ENCODE measurements at regions not wholly inside any gene's neighbourhood (a gene's known extent, or its start where the extent isn't known, plus 50 kb on each side); places are given as distances from the start of the nearest gene placed in this dataset.
"Not testable (repeated sequence)": the region's sequence is repeated elsewhere in the genome, so short reads cannot be mapped to it uniquely, and the experiment has no call there.

DNA sequence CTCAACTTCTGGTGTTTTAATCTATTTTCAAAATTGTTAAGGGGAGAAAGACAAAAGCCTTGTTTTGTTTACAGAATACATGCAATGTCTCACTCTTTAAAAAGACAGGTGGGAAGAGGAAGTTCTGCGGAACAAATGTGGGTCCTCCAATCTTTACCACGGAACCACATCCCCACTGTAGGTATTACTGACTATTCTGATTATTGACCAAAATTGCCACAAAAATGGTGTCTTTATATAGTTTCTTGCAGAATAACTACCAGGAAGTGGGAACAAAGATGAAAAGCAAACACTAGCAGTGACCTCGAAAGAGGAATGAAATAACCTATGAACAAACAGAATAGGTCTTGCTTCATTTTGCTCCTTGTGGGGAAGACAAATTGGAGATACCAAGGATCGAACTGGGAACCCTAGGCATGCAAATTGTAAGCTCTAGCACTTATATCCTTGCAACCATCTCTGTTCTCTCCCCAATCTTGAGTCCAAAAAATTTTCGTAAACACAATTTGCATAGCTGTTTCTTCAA lies 106.7 kb downstream of the GPX5 start:
- peaks cover 43% of the 10 kb centered on the region for H3K27me3 ChIP-seq
- H4K20me1 ChIP-seq: no peaks in the 10 kb centered on the region
- H3K9ac ChIP-seq: no peak overlapping the region
- no peak overlapping the region for H3K4me3 ChIP-seq
- H3K4me2 ChIP-seq: no peak overlapping the region
- peaks cover 9% of the 10 kb centered on the region for H3K4me1 ChIP-seq
- H3K27ac ChIP-seq: no peak overlapping the region
- no peaks in the 10 kb centered on the region for H3K36me3 ChIP-seq
- H3K9me3 ChIP-seq: peaks cover 34% of the 10 kb centered on the region
- no peak for TF ChIP-seq Cebpa-rat (IDR thresholded peaks at IDR 0.05)

DNA sequence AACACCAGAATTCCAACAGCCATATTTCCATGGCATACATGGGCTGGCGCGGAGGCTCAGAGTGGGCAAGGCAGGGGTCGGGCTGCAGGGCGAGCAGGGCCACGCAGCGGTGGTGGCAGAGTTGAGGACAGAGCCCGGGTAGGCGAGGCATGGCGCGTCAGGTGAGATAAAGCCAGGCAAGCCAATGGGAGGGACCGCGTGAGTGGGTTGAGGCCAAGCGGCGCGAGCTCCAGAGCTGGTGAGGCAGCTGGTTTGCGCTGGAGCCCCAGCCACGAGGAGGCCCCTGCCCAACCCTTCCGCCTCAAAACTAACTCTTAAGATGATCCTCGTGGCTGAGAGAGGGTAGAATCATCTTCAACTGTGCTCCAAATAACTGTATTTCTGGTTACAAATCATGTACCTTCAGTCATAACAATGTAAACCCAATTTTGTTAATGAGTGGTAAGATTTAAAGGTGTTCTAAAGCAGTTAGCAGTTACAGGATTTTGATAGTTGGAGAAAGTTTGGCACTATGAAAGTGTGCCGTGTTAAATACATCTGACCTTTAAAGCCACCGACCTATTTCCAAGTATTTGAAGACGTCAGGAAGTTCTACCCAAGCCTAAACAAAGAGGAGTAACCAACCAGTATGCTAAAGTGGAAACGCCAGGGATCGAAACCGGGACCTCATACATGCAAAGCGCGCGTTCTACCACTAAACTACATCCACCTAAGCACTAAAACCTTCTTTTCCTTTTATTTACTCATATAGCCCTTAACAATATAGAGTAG lies 107.9 kb downstream of the GPX5 start:
- Histone ChIP-seq H4K20me1 (no peaks in the 10 kb centered on the region), H3K9ac (no peak overlapping the region), H3K4me1 (peaks cover 9% of the 10 kb centered on the region), H3K27me3 (peaks cover 48% of the 10 kb centered on the region), H3K27ac (no peak overlapping the region), H3K4me3 (no peak overlapping the region), H3K4me2 (no peak overlapping the region), H3K36me3 (no peaks in the 10 kb centered on the region), H3K9me3 (peaks cover 34% of the 10 kb centered on the region)
- TF ChIP-seq Cebpa-rat (IDR thresholded peaks at IDR 0.05): no peak

DNA sequence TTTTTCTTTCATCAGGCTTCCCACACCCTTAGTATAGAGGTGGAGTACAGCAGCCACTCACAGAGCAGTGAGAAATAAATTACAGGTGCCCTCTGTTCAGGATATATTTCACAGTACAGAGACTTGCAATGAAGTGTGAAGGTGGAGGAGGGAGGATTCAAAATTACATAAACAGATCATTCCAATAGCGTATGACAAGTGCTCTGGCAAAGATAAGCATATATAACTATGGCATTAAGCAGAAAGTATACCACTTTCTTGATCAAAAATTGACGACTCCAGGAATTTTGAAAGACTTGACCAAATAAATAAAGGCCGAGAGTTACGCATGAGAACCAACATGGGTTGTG lies 108.7 kb downstream of the GPX5 start:
- Histone ChIP-seq H3K4me1 (peaks cover 9% of the 10 kb centered on the region), H3K27ac (no peak overlapping the region), H3K4me3 (0 out of 2 replicates have a peak overlapping the region, but pooled peaks have one; percentile 30), H3K27me3 (peaks cover 48% of the 10 kb centered on the region), H4K20me1 (no peaks in the 10 kb centered on the region), H3K36me3 (no peaks in the 10 kb centered on the region), H3K9ac (no peak overlapping the region), H3K4me2 (peak overlapping the region; percentile 40), H3K9me3 (peaks cover 35% of the 10 kb centered on the region)
- TF ChIP-seq Cebpa-rat (IDR thresholded peaks at IDR 0.05): no peak

DNA sequence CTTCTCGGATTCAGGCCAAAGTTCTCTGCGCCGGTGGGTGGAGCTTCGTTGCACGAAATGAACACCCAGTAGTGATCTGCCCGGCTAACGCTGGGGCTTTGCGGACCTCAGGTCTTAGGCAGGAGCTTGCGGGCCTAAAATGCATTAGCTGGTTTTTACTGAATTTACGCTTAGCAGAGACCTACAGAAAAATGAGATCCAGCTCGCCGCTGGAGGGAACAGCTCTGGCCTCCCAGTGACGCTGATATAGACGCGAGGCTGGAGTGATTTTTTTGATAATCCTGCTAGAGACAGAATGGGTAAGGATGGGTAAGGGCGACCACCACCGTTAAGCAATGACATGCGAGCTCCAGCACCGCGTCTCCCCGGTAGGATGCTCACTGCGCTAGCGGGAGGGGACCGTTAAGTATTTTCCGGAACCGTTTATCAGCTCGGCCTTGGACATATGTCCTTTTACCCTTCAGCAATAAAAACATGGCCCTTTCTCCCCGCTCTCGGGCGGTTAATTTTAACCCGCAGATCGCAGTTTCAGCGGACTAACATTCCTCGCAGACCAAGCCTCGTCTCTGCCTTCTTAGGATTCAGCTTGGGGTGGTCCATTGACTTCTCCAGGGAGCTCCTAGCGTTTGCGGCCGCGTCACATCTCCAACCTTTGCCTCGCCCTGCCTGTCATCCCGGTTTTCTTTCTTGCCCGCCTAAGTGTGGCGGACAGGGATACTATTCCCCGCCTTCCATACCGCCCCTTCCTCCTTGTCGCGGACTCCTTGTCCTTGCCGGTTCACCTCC lies 109.3 kb downstream of the GPX5 start:
- Histone ChIP-seq H3K27ac (no peak overlapping the region), H3K9me3 (peaks cover 41% of the 10 kb centered on the region), H3K9ac (no peak overlapping the region), H3K4me2 (peak overlapping the region; percentile 40), H3K36me3 (no peaks in the 10 kb centered on the region), H3K4me3 (peak overlapping the region; percentile 30), H4K20me1 (no peaks in the 10 kb centered on the region), H3K27me3 (peaks cover 48% of the 10 kb centered on the region), H3K4me1 (peaks cover 9% of the 10 kb centered on the region)
- TF ChIP-seq Cebpa-rat (IDR thresholded peaks at IDR 0.05): no peak

DNA sequence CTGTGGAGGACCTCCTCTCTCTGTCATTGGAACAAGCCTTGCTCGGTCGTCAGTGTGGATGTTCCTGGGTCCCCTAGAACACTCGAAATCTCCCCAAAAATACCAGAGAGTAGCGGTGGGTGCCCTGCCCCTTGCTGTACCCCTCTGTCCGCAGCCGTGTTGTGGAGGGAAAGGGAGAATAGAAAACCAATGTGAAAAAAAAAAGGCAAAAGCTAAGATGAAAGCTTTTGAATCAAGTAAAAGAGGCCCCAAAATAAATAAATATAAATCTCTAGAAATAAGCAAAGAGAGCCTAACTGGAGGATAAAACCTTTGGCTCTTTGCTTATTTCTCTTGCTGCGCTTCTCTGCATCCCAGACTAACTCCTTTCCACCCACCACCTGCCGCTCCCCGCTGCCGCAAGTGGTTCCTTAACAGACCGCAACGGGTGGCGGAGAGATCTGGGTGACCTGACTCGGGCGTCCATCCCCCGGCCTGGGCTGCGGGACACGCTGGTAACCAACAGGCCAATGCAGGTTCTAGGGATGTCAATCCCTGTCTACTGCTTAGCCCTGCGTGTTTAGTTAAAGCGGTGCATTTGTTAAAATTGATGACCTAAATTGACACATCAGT lies 110.0 kb downstream of the GPX5 start:
- H3K27ac ChIP-seq: no peak overlapping the region
- H4K20me1 ChIP-seq: no peaks in the 10 kb centered on the region
- peaks cover 48% of the 10 kb centered on the region for H3K27me3 ChIP-seq
- no peak for TF ChIP-seq Cebpa-rat (IDR thresholded peaks at IDR 0.05)
- H3K4me3 ChIP-seq: peak overlapping the region; percentile 30; the same call in 1 of the 2 replicates
- no peaks in the 10 kb centered on the region for H3K36me3 ChIP-seq
- peaks cover 47% of the 10 kb centered on the region for H3K9me3 ChIP-seq
- peaks cover 9% of the 10 kb centered on the region for H3K4me1 ChIP-seq
- peak overlapping the region; percentile 40 for H3K4me2 ChIP-seq
- H3K9ac ChIP-seq: no peak overlapping the region

DNA sequence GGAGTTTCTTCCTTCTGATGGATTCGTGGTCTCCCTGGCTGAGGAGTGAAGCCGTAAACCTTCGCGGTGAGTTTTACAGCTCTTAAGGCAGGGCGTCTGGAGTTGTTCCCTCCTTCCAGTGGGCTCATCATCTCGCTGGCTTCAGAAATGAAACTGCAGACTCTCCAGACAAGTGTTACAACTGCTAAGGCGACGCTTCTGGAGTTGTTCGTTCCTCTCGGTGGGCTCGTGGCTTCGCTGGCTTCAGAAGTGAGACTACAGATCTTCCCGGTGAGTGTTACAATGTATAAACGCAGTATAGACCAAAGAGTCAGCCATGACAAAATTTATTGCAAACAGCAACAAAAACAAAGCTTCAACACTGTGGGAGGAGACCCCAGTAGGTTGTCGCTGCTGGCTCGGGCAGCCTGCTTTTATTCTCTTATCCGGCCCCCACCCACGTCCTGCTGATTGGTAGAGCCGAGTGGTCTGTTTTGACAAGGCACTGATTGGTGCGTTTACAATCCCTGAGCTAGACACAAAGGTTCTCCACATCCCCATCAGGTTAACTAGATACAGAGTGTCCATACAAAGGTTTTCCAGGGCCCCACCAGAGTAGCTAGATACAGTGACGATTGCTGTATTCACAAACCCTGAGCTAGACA lies 113.2 kb downstream of the GPX5 start:
- Histone ChIP-seq H3K4me2 (no peak overlapping the region), H4K20me1 (no peaks in the 10 kb centered on the region), H3K27me3 (peaks cover 40% of the 10 kb centered on the region), H3K9me3 (peaks cover 40% of the 10 kb centered on the region), H3K9ac (no peak overlapping the region), H3K4me1 (peaks cover 9% of the 10 kb centered on the region), H3K4me3 (no peak overlapping the region), H3K36me3 (no peaks in the 10 kb centered on the region), H3K27ac (no peak overlapping the region)
- no peak for TF ChIP-seq Cebpa-rat (IDR thresholded peaks at IDR 0.05)

DNA sequence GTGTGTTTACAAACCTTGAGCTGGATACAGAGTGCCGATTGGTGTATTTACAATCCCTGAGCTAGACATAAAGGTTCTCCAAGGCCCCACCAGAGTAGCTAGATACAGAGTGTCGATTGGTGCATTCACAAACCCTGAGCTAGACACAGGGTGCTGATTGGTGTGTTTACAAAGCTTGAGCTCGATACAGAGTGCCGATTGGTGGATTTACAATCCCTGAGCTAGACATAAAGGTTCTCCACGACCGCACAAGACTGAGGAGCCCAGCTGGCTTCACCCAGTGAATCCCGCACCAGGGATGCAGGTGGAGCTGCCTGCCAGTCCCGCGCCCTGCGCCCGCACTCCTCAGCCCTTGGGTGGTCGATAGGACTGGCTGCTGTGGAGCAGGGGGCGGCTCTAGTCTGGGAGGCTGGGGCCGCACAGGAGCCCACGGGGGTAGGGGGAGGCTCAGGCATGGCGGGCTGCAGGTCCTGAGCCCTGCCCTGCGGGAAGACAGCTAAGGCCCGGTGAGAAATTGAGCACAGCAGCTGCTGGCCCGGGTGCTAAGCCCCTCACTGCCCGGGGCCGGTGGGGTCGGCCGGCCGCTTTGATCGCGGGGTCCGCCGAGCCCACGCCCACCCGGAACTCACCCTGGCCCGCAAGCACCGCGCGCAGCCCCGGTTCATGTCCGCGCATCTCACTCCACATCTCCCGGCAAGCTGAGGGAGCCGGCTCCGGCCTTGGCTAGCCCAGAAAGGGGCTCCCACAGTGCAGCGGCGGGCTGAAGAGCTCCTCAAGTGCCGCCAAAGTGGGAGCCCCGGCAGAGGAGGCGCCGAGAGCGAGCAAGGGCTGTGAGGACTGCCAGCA lies 114.0 kb downstream of the GPX5 start:
- not testable (repeated sequence) for H3K9ac ChIP-seq, H3K36me3 ChIP-seq, H4K20me1 ChIP-seq, H3K4me1 ChIP-seq, H3K27ac ChIP-seq, H3K4me3 ChIP-seq, H3K4me2 ChIP-seq
- Histone ChIP-seq H3K27me3 (peaks cover 32% of the 10 kb centered on the region), H3K9me3 (peaks cover 33% of the 10 kb centered on the region)

DNA sequence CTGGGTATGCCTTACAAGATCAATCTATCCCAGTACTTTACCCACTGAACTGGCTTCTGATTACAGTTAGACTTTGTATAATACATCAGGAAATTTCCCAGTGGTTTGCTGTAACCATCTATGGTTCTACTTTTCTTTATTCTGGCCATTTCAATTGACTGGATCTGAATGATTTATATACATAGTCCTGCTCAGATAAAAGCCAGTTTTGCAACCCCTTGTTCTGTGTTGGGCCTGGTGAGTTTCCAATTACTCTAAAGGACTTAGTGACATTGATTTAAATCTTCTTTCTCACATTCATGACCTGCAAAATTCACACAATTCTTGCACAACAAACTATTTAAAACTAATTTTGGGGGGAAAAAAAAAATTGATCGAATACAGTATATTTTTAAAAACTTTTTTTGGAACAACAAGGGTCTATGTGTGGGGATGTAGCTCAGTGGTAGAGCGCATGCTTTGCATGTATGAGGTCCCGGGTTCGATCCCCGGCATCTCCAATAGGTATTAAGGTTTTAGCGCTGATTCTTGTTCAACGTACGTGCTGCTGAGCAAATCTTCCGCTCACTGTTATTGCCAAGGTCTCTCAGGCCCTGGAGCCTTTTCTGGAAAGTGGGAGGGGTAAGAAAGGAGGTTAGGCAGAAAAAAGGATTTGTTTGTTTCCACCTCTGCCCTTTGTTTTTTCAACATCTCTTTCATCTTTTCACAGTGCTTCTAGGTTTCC lies 117.5 kb downstream of the GPX5 start:
- no peak for TF ChIP-seq Cebpa-rat (IDR thresholded peaks at IDR 0.05)
- peaks cover 13% of the 10 kb centered on the region for H3K9me3 ChIP-seq
- H3K27ac ChIP-seq: no peak overlapping the region
- no peaks in the 10 kb centered on the region for H3K4me1 ChIP-seq
- H3K27me3 ChIP-seq: no peaks in the 10 kb centered on the region
- H3K4me2 ChIP-seq: no peak overlapping the region
- no peaks in the 10 kb centered on the region for H3K36me3 ChIP-seq
- no peak overlapping the region for H3K4me3 ChIP-seq
- H4K20me1 ChIP-seq: no peaks in the 10 kb centered on the region
- H3K9ac ChIP-seq: no peak overlapping the region

Measured in BLaER1 (cell line).